Upper lobe of left lung (tissue), 4 donors: ENCODE measurements at regions not wholly inside any gene's neighbourhood (a gene's known extent, or its start where the extent isn't known, plus 50 kb on each side); places are given as distances from the start of the nearest gene placed in this dataset.

Experiments
- CTCF ChIP-seq, 6 experiments: fragments of 450-650 bp in 4 of 6; fragments of 200-600 bp in 2 of 6; sonication (generic) in 2 of 6; IDR thresholded peaks; one replicate each; pipeline ENCODE4 v1.5.1; 2016 to 2019; ENCODE audit warnings: antibody characterized with exemption in 6 of 6
- POLR2A ChIP-seq, 4 donors: fragments of 450-650 bp; IDR thresholded peaks; one replicate each; pipeline ENCODE4 v1.5.1; 2016 to 2017; ENCODE audit warnings: antibody characterized with exemption in 4 of 4, mild to moderate bottlenecking in 2 of 4

GRCh38 chr2:204126705-204127104 lies 190.1 kb downstream of the ICOS start:
- TF ChIP-seq POLR2A (IDR thresholded peaks at IDR 0.05) (no peak), CTCF (IDR thresholded peaks at IDR 0.05) (no peak)
